BLaER1 treated with 17β-estradiol and CSF1 and Interleukin-3, amounts not matched to agents 10 nM and 100 nM (cell line): ENCODE measurements at regions not wholly inside any gene's neighbourhood (a gene's known extent, or its start where the extent isn't known, plus 50 kb on each side); places are given as distances from the start of the nearest gene placed in this dataset.
"Not testable (repeated sequence)": the region's sequence is repeated elsewhere in the genome, so short reads cannot be mapped to it uniquely, and the experiment has no call there.

Experiments
- H3K27ac ChIP-seq, 11 experiments: shearing (Covaris generic); formaldehyde crosslinking; 2 replicates each; pipeline ENCODE4 v1.8.1; 2022
- H3K27me3 ChIP-seq, 11 experiments: shearing (Covaris generic); formaldehyde crosslinking; 2 replicates each; pipeline ENCODE4 v1.8.1; 2022
- H3K36me3 ChIP-seq, 11 experiments: shearing (Covaris generic); formaldehyde crosslinking; 2 replicates each; pipeline ENCODE4 v1.8.1; 2022
- H3K4me1 ChIP-seq, 10 experiments: shearing (Covaris generic); formaldehyde crosslinking; 2 replicates each; pipeline ENCODE4 v1.8.1; 2022
- H3K4me2 ChIP-seq, 11 experiments: shearing (Covaris generic); formaldehyde crosslinking; 2 replicates each; pipeline ENCODE4 v1.8.1; 2022
- H3K4me3 ChIP-seq, 10 experiments: shearing (Covaris generic); formaldehyde crosslinking; 2 replicates each; pipeline ENCODE4 v1.8.1; 2022
- H3K9ac ChIP-seq, 11 experiments: shearing (Covaris generic); formaldehyde crosslinking; 2 replicates each; pipeline ENCODE4 v1.8.1; 2022
- H3K9me3 ChIP-seq, 11 experiments: shearing (Covaris generic); formaldehyde crosslinking; replicated peaks in 1 of 11; 2 replicates each; pipeline ENCODE4 v1.8.1; 2022
- H4K20me1 ChIP-seq, 11 experiments: shearing (Covaris generic); formaldehyde crosslinking; 2 replicates each; pipeline ENCODE4 v1.8.1; 2022
- Cebpa-rat ChIP-seq, 11 experiments: shearing (Covaris generic); IDR thresholded peaks; 2 replicates each; pipeline ENCODE4 v1.8.1; 2022

- Histone ChIP-seq H3K9me3 (peaks cover 32 to 66% (median 45%) of the 10 kb centered on the region in 11 experiments), H4K20me1 (peaks cover 0 to 15% (median 0%) of the 10 kb centered on the region in 11 experiments; a peak in 4 of 22 replicates), H3K4me3 (no peak overlapping the region), H3K9ac (peak overlapping the region in 2 of 11 experiments; percentile 15 to 56; a peak in 2 of 22 replicates), H3K4me2 (peak overlapping the region; percentile 56 to 84 (median 68)), H3K36me3 (peaks cover 0 to 17% (median 6%) of the 10 kb centered on the region in 11 experiments; a peak in 9 of 22 replicates), H3K27ac (peak overlapping the region in 4 of 11 experiments; percentile 34 to 72 (median 51); a peak in 7 of 22 replicates), H3K27me3 (peaks cover 0 to 98% (median 0%) of the 10 kb centered on the region in 11 experiments; a peak in 7 of 22 replicates), H3K4me1 (peaks cover 18 to 86% (median 61%) of the 10 kb centered on the region in 10 experiments)
- peak in 1 of 11 experiments; percentile 26; a peak in 1 of 22 replicates for TF ChIP-seq Cebpa-rat (IDR thresholded peaks at IDR 0.05)
Measured at GRCh38 chr15:45869034-45869668, 234.3 kb downstream of the SQOR start.

- peak overlapping the region in 9 of 11 experiments; percentile 18 to 81 (median 69); a peak in 16 of 22 replicates for H3K4me2 ChIP-seq
- peaks cover 18 to 71% (median 52%) of the 10 kb centered on the region in 10 experiments for H3K4me1 ChIP-seq
- peaks cover 0 to 23% (median 9%) of the 10 kb centered on the region in 11 experiments; a peak in 9 of 22 replicates for H3K36me3 ChIP-seq
- H3K4me3 ChIP-seq: peak overlapping the region in 4 of 10 experiments; percentile 7 to 33 (median 32); a peak in 5 of 20 replicates
- peaks cover 0 to 15% (median 0%) of the 10 kb centered on the region in 11 experiments; a peak in 4 of 22 replicates for H4K20me1 ChIP-seq
- no peak for TF ChIP-seq Cebpa-rat (IDR thresholded peaks at IDR 0.05)
- H3K9ac ChIP-seq: peak overlapping the region in 1 of 11 experiments; percentile 3; a peak in 1 of 22 replicates
- H3K27me3 ChIP-seq: peaks cover 0 to 95% (median 0%) of the 10 kb centered on the region in 11 experiments; a peak in 7 of 22 replicates
- peaks cover 54 to 72% (median 61%) of the 10 kb centered on the region in 11 experiments for H3K9me3 ChIP-seq
- H3K27ac ChIP-seq: peak overlapping the region in 3 of 11 experiments; percentile 10 to 41 (median 13); a peak in 4 of 22 replicates
Measured at GRCh38 chr15:45871121-45871855, 236.5 kb downstream of the SQOR start.

GRCh38 chr15:45873781-45874180 is 239.0 kb downstream of the SQOR start:
- Histone ChIP-seq H4K20me1 (peaks cover 0 to 7% (median 0%) of the 10 kb centered on the region in 11 experiments; a peak in 4 of 22 replicates), H3K9me3 (peaks cover 79 to 85% (median 81%) of the 10 kb centered on the region in 11 experiments), H3K4me3 (peak overlapping the region in 9 of 10 experiments; percentile 0 to 46 (median 37); a peak in 14 of 20 replicates), H3K4me1 (peaks cover 13 to 53% (median 33%) of the 10 kb centered on the region in 10 experiments), H3K27me3 (peaks cover 0 to 90% (median 0%) of the 10 kb centered on the region in 11 experiments; a peak in 7 of 22 replicates), H3K4me2 (peak overlapping the region in 4 of 11 experiments; percentile 10 to 16 (median 14); a peak in 4 of 22 replicates), H3K27ac (peak overlapping the region in 1 of 11 experiments; percentile 40; a peak in 1 of 22 replicates), H3K9ac (no peak overlapping the region), H3K36me3 (peaks cover 0 to 23% (median 9%) of the 10 kb centered on the region in 11 experiments; a peak in 9 of 22 replicates)
- TF ChIP-seq Cebpa-rat (IDR thresholded peaks at IDR 0.05): peak in 2 of 11 experiments; percentile 33; a peak in 1 of 22 replicates

- Histone ChIP-seq H3K4me3 (peak overlapping the region in 4 of 10 experiments; percentile 31 to 46 (median 42); a peak in 4 of 20 replicates), H3K4me1 (peaks cover 5 to 45% (median 25%) of the 10 kb centered on the region in 10 experiments), H3K9me3 (peaks cover 86 to 93% (median 88%) of the 10 kb centered on the region in 11 experiments), H3K27me3 (peaks cover 0 to 92% (median 0%) of the 10 kb centered on the region in 11 experiments; a peak in 7 of 22 replicates), H3K27ac (peak overlapping the region in 1 of 11 experiments; percentile 40; a peak in 2 of 22 replicates), H3K36me3 (peaks cover 0 to 23% (median 9%) of the 10 kb centered on the region in 11 experiments; a peak in 9 of 22 replicates), H3K4me2 (peak overlapping the region in 3 of 11 experiments; percentile 10 to 16 (median 14); a peak in 5 of 22 replicates)
- not testable (repeated sequence) for H3K9ac ChIP-seq, H4K20me1 ChIP-seq
Measured at GRCh38 chr15:45874566-45874965, 239.7 kb downstream of the SQOR start.

- Histone ChIP-seq H3K9ac (peak overlapping the region in 1 of 11 experiments; percentile 12; a peak in 1 of 22 replicates), H3K27me3 (peaks cover 0 to 41% (median 0%) of the 10 kb centered on the region in 11 experiments; a peak in 4 of 22 replicates), H3K4me1 (peaks cover 0 to 27% (median 17%) of the 10 kb centered on the region in 10 experiments; a peak in 13 of 20 replicates), H3K36me3 (0 out of 22 replicates have a peak, but pooled peaks cover 0 to 3% (median 0%) of the 10 kb centered on the region in 11 experiments), H3K9me3 (peaks cover 44 to 84% (median 67%) of the 10 kb centered on the region in 11 experiments), H4K20me1 (no peaks in the 10 kb centered on the region), H3K27ac (peak overlapping the region in 2 of 11 experiments; percentile 2 to 51; a peak in 2 of 22 replicates), H3K4me2 (peak overlapping the region in 7 of 11 experiments; percentile 8 to 69 (median 56); a peak in 14 of 22 replicates), H3K4me3 (no peak overlapping the region)
- TF ChIP-seq Cebpa-rat (IDR thresholded peaks at IDR 0.05): no peak
Measured at GRCh38 chr15:45884289-45884688, 249.5 kb downstream of the SQOR start.

GRCh38 chr15:45884755-45885445 is 250.1 kb downstream of the SQOR start:
- Histone ChIP-seq H3K36me3 (0 out of 22 replicates have a peak, but pooled peaks cover 0 to 3% (median 0%) of the 10 kb centered on the region in 11 experiments), H3K27me3 (peaks cover 0 to 35% (median 0%) of the 10 kb centered on the region in 11 experiments; a peak in 4 of 22 replicates), H3K27ac (peak overlapping the region in 2 of 11 experiments; percentile 2 to 51; a peak in 4 of 22 replicates), H3K9me3 (peaks cover 40 to 79% (median 61%) of the 10 kb centered on the region in 11 experiments), H3K4me1 (peaks cover 0 to 27% (median 17%) of the 10 kb centered on the region in 10 experiments; a peak in 13 of 20 replicates), H3K9ac (peak overlapping the region in 1 of 11 experiments; percentile 12; a peak in 1 of 22 replicates), H3K4me2 (peak overlapping the region in 8 of 11 experiments; percentile 2 to 69 (median 46); a peak in 13 of 22 replicates), H3K4me3 (no peak overlapping the region), H4K20me1 (no peaks in the 10 kb centered on the region)
- TF ChIP-seq Cebpa-rat (IDR thresholded peaks at IDR 0.05): no peak

GRCh38 chr15:45885801-45886200 is 251.0 kb downstream of the SQOR start:
- H3K27ac ChIP-seq: no peak overlapping the region; a peak in 1 of 22 replicates
- H3K27me3 ChIP-seq: peaks cover 0 to 26% (median 0%) of the 10 kb centered on the region in 11 experiments; a peak in 4 of 22 replicates
- peaks cover 0 to 27% (median 17%) of the 10 kb centered on the region in 10 experiments; a peak in 13 of 20 replicates for H3K4me1 ChIP-seq
- TF ChIP-seq Cebpa-rat (IDR thresholded peaks at IDR 0.05): no peak
- H3K4me3 ChIP-seq: no peak overlapping the region
- peaks cover 40 to 70% (median 53%) of the 10 kb centered on the region in 11 experiments for H3K9me3 ChIP-seq
- no peak overlapping the region for H3K9ac ChIP-seq
- 0 out of 22 replicates have a peak, but pooled peaks cover 0 to 3% (median 0%) of the 10 kb centered on the region in 11 experiments for H3K36me3 ChIP-seq
- H3K4me2 ChIP-seq: no peak overlapping the region; a peak in 3 of 22 replicates
- H4K20me1 ChIP-seq: no peaks in the 10 kb centered on the region
